Retinal pigment epithelial cell (primary cell): ENCODE measurements at regions not wholly inside any gene's neighbourhood (a gene's known extent, or its start where the extent isn't known, plus 50 kb on each side); places are given as distances from the start of the nearest gene placed in this dataset.

Source experiments
- DNase-seq: peaks from one replicate; pipeline ENCODE4 v3.0.0-alpha.2; 2010; ENCODE audit warnings: low read depth
- H3K4me3 ChIP-seq: 2 replicates; pipeline ENCODE4 v1.5.1; 2011; ENCODE audit warnings: mild to moderate bottlenecking, low read length, control low read depth, moderate library complexity
- TF ChIP-seq, protein P1 (sequence below): conservative IDR thresholded peaks from 2 replicates; pipeline ENCODE4 v1.5.1; 2011; ENCODE audit warnings: low read depth, low read length, control low read depth, inconsistent platforms

DNA sequence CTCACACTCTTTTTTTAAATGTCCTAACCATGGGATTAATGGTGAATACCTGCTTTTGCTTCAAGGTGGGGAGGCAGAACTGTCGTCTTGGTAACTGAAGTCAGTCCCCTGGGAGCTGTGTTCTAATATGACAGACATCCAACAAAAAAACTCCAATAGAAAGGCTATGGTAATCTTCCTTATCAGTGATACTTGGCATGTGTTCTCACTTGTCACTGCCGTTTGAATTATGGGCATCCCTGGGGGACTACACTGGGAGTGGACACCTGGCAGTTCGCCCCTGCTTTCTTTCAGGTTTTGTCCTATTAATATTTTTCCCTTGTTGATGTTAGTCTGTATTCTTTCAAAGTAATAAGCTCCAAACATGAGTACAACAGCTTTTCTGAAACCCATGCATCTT is 252.6 kb downstream of the SLITRK5 start:
- TF ChIP-seq, protein P1, sequence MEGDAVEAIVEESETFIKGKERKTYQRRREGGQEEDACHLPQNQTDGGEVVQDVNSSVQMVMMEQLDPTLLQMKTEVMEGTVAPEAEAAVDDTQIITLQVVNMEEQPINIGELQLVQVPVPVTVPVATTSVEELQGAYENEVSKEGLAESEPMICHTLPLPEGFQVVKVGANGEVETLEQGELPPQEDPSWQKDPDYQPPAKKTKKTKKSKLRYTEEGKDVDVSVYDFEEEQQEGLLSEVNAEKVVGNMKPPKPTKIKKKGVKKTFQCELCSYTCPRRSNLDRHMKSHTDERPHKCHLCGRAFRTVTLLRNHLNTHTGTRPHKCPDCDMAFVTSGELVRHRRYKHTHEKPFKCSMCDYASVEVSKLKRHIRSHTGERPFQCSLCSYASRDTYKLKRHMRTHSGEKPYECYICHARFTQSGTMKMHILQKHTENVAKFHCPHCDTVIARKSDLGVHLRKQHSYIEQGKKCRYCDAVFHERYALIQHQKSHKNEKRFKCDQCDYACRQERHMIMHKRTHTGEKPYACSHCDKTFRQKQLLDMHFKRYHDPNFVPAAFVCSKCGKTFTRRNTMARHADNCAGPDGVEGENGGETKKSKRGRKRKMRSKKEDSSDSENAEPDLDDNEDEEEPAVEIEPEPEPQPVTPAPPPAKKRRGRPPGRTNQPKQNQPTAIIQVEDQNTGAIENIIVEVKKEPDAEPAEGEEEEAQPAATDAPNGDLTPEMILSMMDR: no peak
- no peak for DNase-seq
- H3K4me3 ChIP-seq: no peak overlapping the region

DNA sequence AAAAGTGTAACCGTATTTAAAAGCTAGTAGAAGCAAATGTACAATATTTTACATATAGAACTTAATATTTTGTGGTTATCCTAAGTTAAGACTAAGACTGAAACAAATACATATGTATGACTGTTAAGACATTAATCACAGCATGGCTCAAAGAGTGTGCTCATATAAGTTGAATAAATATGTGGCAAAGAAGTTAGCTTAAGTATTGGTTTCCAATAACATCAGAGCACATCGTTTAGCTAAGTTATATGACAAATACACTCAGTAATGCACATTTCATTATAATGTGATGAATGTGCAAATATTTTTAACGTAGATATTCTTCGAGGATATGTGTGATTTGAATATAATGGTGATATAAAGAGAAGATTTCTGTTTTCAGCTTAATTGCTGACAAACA is 253.8 kb downstream of the SLITRK5 start:
- H3K4me3 ChIP-seq: no peak overlapping the region
- TF ChIP-seq, protein P1: no peak
- DNase-seq: no peak

DNA sequence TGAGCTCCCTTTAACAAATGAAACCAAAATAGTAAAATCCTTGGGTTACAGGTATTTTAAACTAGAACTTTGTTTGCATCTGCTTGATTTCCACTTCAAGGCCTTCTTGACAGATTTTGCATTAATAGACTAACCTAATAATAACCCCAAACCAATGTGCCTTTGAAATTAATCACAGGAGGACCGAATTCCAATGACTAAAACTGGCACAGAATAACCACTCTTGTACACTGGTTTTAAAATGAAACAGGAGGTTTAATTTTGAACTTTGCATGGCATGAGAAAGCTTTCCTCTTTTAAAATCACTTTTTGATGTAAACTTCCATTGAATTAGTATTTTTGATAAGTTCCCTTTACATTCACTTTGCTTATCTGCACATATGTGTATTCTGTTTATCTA is 269.6 kb downstream of the SLITRK5 start:
- TF ChIP-seq, protein P1: no peak
- H3K4me3 ChIP-seq: no peak overlapping the region
- DNase-seq: no peak

DNA sequence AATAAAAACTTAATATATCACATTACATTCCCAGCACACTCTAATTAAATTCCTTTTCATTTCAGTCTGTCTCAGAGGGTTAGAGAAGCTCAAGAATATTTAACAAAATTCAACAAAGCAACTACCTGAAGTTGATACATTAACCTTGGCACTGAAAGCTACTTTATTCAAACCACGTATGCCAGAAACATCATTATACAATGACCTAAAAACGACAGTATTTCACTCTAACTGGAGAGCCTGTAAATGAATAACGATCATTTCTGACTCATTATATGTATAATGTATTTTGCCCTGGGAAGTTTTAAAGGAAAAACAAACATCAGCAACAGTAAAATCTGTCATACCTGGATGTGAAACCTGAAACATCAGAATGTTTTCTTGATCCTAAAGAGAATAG is 270.1 kb downstream of the SLITRK5 start:
- TF ChIP-seq, protein P1: no peak
- DNase-seq: no peak
- no peak overlapping the region for H3K4me3 ChIP-seq

DNA sequence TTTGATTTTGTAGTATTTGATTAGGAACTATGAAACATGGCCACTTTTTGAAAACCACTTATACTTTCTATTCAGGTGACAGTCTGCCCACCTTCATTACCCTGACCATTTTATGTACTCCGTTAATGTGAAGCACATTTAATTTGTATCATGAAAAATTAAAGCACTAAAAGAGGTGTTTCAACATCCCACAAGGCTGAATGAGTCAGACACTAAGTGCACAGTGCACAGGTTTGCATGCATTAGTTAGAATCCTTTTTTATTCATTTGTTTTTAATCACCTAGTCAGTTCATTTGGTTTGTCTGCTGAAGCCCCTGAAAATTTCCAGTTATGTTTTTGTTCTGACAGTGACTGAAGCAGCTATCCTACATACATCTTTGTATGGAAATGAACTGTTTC is 271.0 kb downstream of the SLITRK5 start:
- TF ChIP-seq, protein P1: no peak
- no peak for DNase-seq
- H3K4me3 ChIP-seq: no peak overlapping the region

DNA sequence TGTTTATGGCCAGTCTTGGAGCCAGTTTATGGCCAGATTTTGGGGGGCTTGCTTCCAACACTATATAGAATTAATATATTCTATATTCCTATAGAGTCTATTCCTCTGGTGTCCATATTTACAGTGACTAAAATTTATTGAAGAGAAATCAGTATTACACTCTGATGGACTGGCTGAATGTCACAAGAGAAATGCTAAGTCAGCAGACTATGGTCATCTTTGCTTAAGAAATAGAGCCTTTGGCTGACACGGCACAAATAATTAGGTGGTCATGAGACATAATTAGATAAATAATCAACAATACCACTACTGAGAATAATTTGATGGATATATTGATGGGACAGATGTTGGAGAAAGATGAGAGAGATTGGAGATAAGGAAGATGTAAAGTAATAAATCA is 272.9 kb downstream of the SLITRK5 start:
- TF ChIP-seq, protein P1: no peak
- H3K4me3 ChIP-seq: no peak overlapping the region
- no peak for DNase-seq

DNA sequence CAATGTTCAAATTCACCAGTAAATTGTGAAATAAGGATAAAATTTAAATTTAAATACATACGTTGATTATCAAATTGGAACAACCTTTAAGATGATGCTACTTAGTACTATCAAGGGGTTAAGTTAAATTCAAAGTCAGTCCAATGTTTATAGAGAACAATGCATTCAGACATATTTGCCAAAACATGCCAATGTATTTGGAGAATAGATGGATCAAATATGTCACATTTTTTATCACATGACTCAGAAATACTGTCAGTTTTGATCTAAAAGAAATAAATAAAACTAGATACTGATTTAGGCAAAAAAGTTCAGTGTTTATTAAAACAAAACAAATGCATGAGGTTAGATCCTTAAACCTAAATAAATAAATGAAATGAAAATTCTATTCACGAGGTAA is 281.2 kb downstream of the SLITRK5 start:
- DNase-seq: no peak
- TF ChIP-seq, protein P1: no peak
- H3K4me3 ChIP-seq: no peak overlapping the region
